DOHH2 (cell line): ENCODE measurements at regions not wholly inside any gene's neighbourhood (a gene's known extent, or its start where the extent isn't known, plus 50 kb on each side); places are given as distances from the start of the nearest gene placed in this dataset.

Source experiments
- H3F3A ChIP-seq: fragments of 200-600 bp; sonication (generic), shearing (Covaris generic); 2 replicates; pipeline ENCODE4 v1.6.0; 2016; ENCODE audit warnings: antibody characterized with exemption, mild to moderate bottlenecking; ENCODE audit not compliant: control insufficient read depth, insufficient read depth
- H3K27ac ChIP-seq: fragments of 200-600 bp; sonication (generic); 2 replicates; pipeline ENCODE4 v1.5.1; 2014; ENCODE audit warnings: low read depth, mild to moderate bottlenecking, low read length, moderate library complexity
- H3K27me3 ChIP-seq: fragments of 200-600 bp; sonication (generic); 2 replicates; pipeline ENCODE4 v1.6.1; 2014; ENCODE audit warnings: mild to moderate bottlenecking, low read length, mixed read lengths; ENCODE audit not compliant: control insufficient read depth
- H3K36me3 ChIP-seq: fragments of 200-600 bp; sonication (generic); 2 replicates; pipeline ENCODE4 v1.6.1; 2014; ENCODE audit warnings: mild to moderate bottlenecking, low read length, moderate library complexity, mixed read lengths; ENCODE audit not compliant: control insufficient read depth
- H3K4me1 ChIP-seq: fragments of 200-600 bp; sonication (generic); 2 replicates; pipeline ENCODE4 v1.6.1; 2014; ENCODE audit warnings: mild to moderate bottlenecking, low read length, mixed read lengths; ENCODE audit not compliant: control insufficient read depth
- H3K4me2 ChIP-seq: fragments of 200-600 bp; sonication (generic); 2 replicates; pipeline ENCODE4 v1.6.0; 2014; ENCODE audit warnings: mild to moderate bottlenecking, low read length, moderate library complexity
- H3K4me3 ChIP-seq: fragments of 200-600 bp; sonication (generic); 2 replicates; pipeline ENCODE4 v1.5.1; 2014; ENCODE audit warnings: mild to moderate bottlenecking, low read length, mixed read lengths
- H3K79me2 ChIP-seq: fragments of 200-600 bp; sonication (generic); 2 replicates; pipeline ENCODE4 v1.6.1; 2014; ENCODE audit warnings: mild to moderate bottlenecking, low read length, mixed read lengths; ENCODE audit not compliant: control insufficient read depth
- H3K9me2 ChIP-seq: fragments of 200-600 bp; sonication (generic); replicated peaks from 2 replicates; pipeline ENCODE4 v1.6.1; 2014; ENCODE audit warnings: mild to moderate bottlenecking, low read length, mixed read lengths; ENCODE audit not compliant: control insufficient read depth
- H3K9me3 ChIP-seq: fragments of 200-600 bp; sonication (generic); 2 replicates; pipeline ENCODE4 v1.6.1; 2014; ENCODE audit warnings: antibody characterized with exemption, low read length, mixed read lengths; ENCODE audit not compliant: control insufficient read depth, insufficient read depth
- H4K20me1 ChIP-seq: fragments of 200-600 bp; sonication (generic); 2 replicates; pipeline ENCODE4 v1.6.0; 2014; ENCODE audit warnings: low read depth, mild to moderate bottlenecking, antibody characterized with exemption, low read length, moderate library complexity; ENCODE audit not compliant: control insufficient read depth, insufficient read depth
- EZH2phosphoT487 ChIP-seq: fragments of 200-600 bp; sonication (generic); IDR thresholded peaks from 2 replicates; pipeline ENCODE4 v1.6.1; 2017; ENCODE audit warnings: borderline replicate concordance, mild to moderate bottlenecking, antibody characterized with exemption, low read length, moderate library complexity, mixed read lengths
- TF ChIP-seq, protein P1 (sequence below): fragments of 200-600 bp; sonication (generic); IDR thresholded peaks from one replicate; pipeline ENCODE4 v1.5.1; 2014; ENCODE audit warnings: antibody characterized with exemption, mild to moderate bottlenecking, low read depth, low read length; ENCODE audit not compliant: poor library complexity, severe bottlenecking

DNA sequence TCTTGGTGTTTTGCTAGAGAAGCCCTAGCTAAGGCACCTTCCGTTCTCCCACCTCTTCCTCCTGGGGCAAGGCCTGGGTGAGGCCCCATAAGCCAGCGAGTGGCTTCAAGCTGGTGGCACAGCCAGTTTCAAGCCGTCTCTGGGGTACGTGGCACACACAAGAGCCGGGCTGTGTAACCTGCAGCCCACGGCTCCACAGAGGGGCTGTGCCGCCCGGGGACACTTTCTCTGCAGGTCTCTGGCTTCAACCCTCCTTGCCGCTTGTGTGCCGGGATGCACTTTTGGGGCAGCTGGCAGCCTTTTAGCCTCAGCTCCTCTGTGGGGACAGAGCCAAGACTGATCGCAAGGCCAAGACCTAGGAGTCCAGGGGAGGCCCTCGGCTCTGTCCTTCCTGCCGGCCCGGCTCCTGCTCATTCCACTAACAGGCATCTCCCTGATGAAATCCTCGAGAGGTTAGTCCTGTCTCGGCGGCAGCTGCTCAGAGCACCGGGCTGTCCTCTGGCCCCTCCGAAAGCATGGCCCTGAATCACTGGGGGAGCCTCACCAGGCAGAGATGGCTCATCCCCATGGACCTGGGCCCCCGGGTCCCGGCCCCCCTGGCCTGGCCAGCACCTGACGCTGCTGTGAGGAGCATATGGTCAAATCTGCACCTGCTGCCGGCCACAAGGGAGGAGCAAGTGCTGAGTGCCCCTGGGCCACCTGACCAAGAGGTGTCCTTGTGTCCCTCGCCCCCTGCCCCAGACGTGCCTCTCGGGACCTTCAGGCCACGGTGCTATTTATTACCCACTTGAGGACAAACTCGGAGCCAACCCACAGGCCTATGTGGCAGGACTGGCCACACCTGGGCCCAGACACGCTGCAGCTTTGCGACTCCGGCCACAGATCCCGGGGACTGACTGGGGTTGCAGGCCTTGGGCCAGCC is 98.5 kb downstream of the METRNL start:
- Histone ChIP-seq H3F3A (no peaks in the 10 kb centered on the region), H3K79me2 (no peaks in the 10 kb centered on the region), H3K4me3 (no peak overlapping the region), H3K36me3 (no peaks in the 10 kb centered on the region), H4K20me1 (no peaks in the 10 kb centered on the region), H3K4me1 (peaks cover 32% of the 10 kb centered on the region), H3K9me3 (no peaks in the 10 kb centered on the region), H3K9me2 (no peaks in the 10 kb centered on the region), H3K27ac (no peak overlapping the region), H3K27me3 (no peaks in the 10 kb centered on the region), H3K4me2 (no peak overlapping the region)
- no peak for TF ChIP-seq EZH2phosphoT487
- TF ChIP-seq, protein P1, sequence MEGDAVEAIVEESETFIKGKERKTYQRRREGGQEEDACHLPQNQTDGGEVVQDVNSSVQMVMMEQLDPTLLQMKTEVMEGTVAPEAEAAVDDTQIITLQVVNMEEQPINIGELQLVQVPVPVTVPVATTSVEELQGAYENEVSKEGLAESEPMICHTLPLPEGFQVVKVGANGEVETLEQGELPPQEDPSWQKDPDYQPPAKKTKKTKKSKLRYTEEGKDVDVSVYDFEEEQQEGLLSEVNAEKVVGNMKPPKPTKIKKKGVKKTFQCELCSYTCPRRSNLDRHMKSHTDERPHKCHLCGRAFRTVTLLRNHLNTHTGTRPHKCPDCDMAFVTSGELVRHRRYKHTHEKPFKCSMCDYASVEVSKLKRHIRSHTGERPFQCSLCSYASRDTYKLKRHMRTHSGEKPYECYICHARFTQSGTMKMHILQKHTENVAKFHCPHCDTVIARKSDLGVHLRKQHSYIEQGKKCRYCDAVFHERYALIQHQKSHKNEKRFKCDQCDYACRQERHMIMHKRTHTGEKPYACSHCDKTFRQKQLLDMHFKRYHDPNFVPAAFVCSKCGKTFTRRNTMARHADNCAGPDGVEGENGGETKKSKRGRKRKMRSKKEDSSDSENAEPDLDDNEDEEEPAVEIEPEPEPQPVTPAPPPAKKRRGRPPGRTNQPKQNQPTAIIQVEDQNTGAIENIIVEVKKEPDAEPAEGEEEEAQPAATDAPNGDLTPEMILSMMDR: no peak

DNA sequence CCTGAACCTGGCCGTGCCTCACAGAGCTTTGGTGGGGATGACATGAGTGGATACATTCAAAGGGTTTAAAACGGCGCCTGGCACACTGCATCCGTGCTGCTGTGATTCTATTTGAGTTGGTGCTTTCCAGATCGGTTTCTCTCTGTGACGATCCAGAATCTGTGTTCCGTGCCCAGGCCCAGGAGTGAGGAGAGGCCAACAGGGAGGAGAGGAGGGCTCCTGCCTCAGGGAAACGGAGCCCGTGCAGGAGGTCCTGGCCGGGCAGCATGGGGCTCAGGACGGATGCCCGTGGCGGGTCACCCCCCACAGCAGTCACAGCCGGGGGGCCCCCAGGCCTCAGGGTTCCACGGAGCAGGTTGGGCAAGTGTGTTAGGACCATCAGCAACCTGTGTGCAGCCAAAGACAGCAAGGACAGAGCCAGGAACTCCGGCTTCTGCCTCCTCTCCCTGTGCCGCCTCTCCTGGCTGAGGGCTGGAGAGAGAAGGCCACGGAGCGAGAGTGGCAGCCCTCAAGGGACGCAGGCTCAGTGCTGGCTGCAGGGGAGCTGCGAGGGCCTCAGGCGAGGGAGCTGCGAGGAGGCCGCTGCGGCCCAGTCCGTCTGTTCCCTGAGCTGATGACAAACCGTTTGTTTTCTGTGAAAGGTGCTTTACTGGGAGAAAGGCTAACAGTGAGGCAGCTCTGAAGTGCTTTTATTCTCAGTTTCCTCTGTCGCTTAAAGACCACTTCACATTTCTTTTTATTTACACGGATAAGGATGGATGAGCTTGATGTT is 99.3 kb downstream of the METRNL start:
- H3K4me2 ChIP-seq: no peak overlapping the region
- no peaks in the 10 kb centered on the region for H4K20me1 ChIP-seq
- TF ChIP-seq EZH2phosphoT487: no peak
- TF ChIP-seq, protein P1: no peak
- H3K79me2 ChIP-seq: no peaks in the 10 kb centered on the region
- H3K9me3 ChIP-seq: no peaks in the 10 kb centered on the region
- peaks cover 30% of the 10 kb centered on the region for H3K4me1 ChIP-seq
- H3K4me3 ChIP-seq: no peak overlapping the region
- H3F3A ChIP-seq: no peaks in the 10 kb centered on the region
- no peak overlapping the region for H3K27ac ChIP-seq
- no peaks in the 10 kb centered on the region for H3K36me3 ChIP-seq
- H3K9me2 ChIP-seq: no peaks in the 10 kb centered on the region
- no peaks in the 10 kb centered on the region for H3K27me3 ChIP-seq

DNA sequence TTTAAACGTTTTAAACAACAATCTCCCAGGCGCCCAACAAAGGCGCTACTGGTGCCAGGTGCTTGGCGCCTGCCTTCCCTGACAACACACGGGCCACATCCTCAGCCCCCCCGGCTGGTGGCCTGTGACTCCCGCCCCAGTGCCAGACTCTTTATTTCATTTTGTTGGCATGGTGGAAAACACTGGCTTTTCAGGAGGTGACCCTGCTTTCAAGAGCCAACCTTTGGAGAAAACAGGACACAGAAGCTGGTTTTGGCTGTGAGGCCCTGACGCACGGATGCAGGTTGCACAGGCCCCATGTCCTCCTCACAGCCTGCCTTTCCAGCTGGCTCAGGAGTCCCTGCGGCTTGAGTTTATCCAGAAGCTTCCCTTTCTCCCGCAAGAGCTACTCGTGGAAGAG is 100.0 kb downstream of the METRNL start:
- no peaks in the 10 kb centered on the region for H3K27me3 ChIP-seq
- H3K4me1 ChIP-seq: peaks cover 23% of the 10 kb centered on the region
- H4K20me1 ChIP-seq: no peaks in the 10 kb centered on the region
- no peak for TF ChIP-seq EZH2phosphoT487
- TF ChIP-seq, protein P1: no peak
- H3K79me2 ChIP-seq: no peaks in the 10 kb centered on the region
- H3K4me3 ChIP-seq: no peak overlapping the region
- H3K36me3 ChIP-seq: no peaks in the 10 kb centered on the region
- no peak overlapping the region for H3K4me2 ChIP-seq
- no peaks in the 10 kb centered on the region for H3K9me3 ChIP-seq
- no peaks in the 10 kb centered on the region for H3F3A ChIP-seq
- H3K9me2 ChIP-seq: no peaks in the 10 kb centered on the region
- H3K27ac ChIP-seq: no peak overlapping the region
